ENCODE measurements at regions not wholly inside any gene's neighbourhood (a gene's known extent, or its start where the extent isn't known, plus 50 kb on each side); places are given as distances from the start of the nearest gene placed in this dataset.

- Histone ChIP-seq H3K9me3 (no peaks in the 10 kb centered on the region), H3K4me3 (ENCODE audit: low read depth, low read length) (no peak overlapping the region), H3K4me1 (no peaks in the 10 kb centered on the region), H3K27me3 (replicated peaks; ENCODE audit: control insufficient read depth, insufficient read depth, low read length) (no peaks in the 10 kb centered on the region), H3K36me3 (ENCODE audit: control insufficient read depth, insufficient read depth, low read length) (no peaks in the 10 kb centered on the region)
- no TSS peak for BruUV-seq (replicated peaks)
- Mint-ChIP-seq H3K4me1 (ENCODE audit: low read depth, unreplicated experiment) (no peaks in the 10 kb centered on the region), H3K9me3 (ENCODE audit: unreplicated experiment) (no peaks in the 10 kb centered on the region), H3K4me3 (ENCODE audit: unreplicated experiment) (no peak overlapping the region), H3K27ac (ENCODE audit: unreplicated experiment) (no peak overlapping the region), H3K27me3 (ENCODE audit: insufficient read depth, unreplicated experiment) (peaks cover 10% of the 10 kb centered on the region), H3K36me3 (ENCODE audit: insufficient read depth, unreplicated experiment) (no peaks in the 10 kb centered on the region)
- intact Hi-C loops (cut with micrococcal nuclease; ENCODE audit: unreplicated experiment), result no loop called here
- TF ChIP-seq CTCF (IDR thresholded peaks at IDR 0.05; ENCODE audit: insufficient read depth in 1 of 2, low read depth in 1 of 2, low read length in 1 of 2, severe bottlenecking in 1 of 2, unreplicated experiment in 1 of 2), result no peak
- CTCF ChIA-PET, result no interaction called here
- POLR2A ChIA-PET, result no interaction called here
- no peak for DNase-seq
Observed at GRCh38 chr4:24278693-24279092, 305.7 kb downstream of the DHX15 start.

- Mint-ChIP-seq H3K9me3 (ENCODE audit: unreplicated experiment) (no peaks in the 10 kb centered on the region), H3K4me3 (ENCODE audit: unreplicated experiment) (no peak overlapping the region), H3K36me3 (ENCODE audit: insufficient read depth, unreplicated experiment) (no peaks in the 10 kb centered on the region), H3K27ac (ENCODE audit: unreplicated experiment) (no peak overlapping the region), H3K27me3 (ENCODE audit: insufficient read depth, unreplicated experiment) (peaks cover 4% of the 10 kb centered on the region), H3K4me1 (ENCODE audit: low read depth, unreplicated experiment) (peaks cover 4% of the 10 kb centered on the region)
- ChIA-PET CTCF (no interaction called here), POLR2A (no interaction called here)
- Histone ChIP-seq H3K9me3 (no peaks in the 10 kb centered on the region), H3K36me3 (ENCODE audit: control insufficient read depth, insufficient read depth, low read length) (no peaks in the 10 kb centered on the region), H3K4me1 (no peaks in the 10 kb centered on the region), H3K4me3 (ENCODE audit: low read depth, low read length) (no peak overlapping the region), H3K27me3 (replicated peaks; ENCODE audit: control insufficient read depth, insufficient read depth, low read length) (no peaks in the 10 kb centered on the region)
- BruUV-seq (replicated peaks), result no TSS peak
- intact Hi-C loops (cut with micrococcal nuclease; ENCODE audit: unreplicated experiment), result no loop called here
- no peak for TF ChIP-seq CTCF (IDR thresholded peaks at IDR 0.05; ENCODE audit: insufficient read depth in 1 of 2, low read depth in 1 of 2, low read length in 1 of 2, severe bottlenecking in 1 of 2, unreplicated experiment in 1 of 2)
- DNase-seq, result no peak
Observed at GRCh38 chr4:24274381-24274941, 309.9 kb downstream of the DHX15 start.

- H3K36me3 Mint-ChIP-seq (ENCODE audit: insufficient read depth, unreplicated experiment), result no peaks in the 10 kb centered on the region
- no peak overlapping the region for H3K4me3 Mint-ChIP-seq (ENCODE audit: unreplicated experiment)
- intact Hi-C loops (cut with micrococcal nuclease; ENCODE audit: unreplicated experiment), result no loop called here
- Histone ChIP-seq H3K4me1 (no peaks in the 10 kb centered on the region), H3K4me3 (ENCODE audit: low read depth, low read length) (no peak overlapping the region), H3K27me3 (replicated peaks; ENCODE audit: control insufficient read depth, insufficient read depth, low read length) (no peaks in the 10 kb centered on the region), H3K36me3 (ENCODE audit: control insufficient read depth, insufficient read depth, low read length) (no peaks in the 10 kb centered on the region), H3K9me3 (no peaks in the 10 kb centered on the region)
- no peak overlapping the region for H3K27ac Mint-ChIP-seq (ENCODE audit: unreplicated experiment)
- no peak for DNase-seq
- ChIA-PET CTCF (no interaction called here), POLR2A (no interaction called here)
- TF ChIP-seq CTCF (IDR thresholded peaks at IDR 0.05; ENCODE audit: insufficient read depth in 1 of 2, low read depth in 1 of 2, low read length in 1 of 2, severe bottlenecking in 1 of 2, unreplicated experiment in 1 of 2), result no peak
- no peaks in the 10 kb centered on the region for H3K9me3 Mint-ChIP-seq (ENCODE audit: unreplicated experiment)
- no TSS peak for BruUV-seq (replicated peaks)
- H3K4me1 Mint-ChIP-seq (ENCODE audit: low read depth, unreplicated experiment), result peaks cover 4% of the 10 kb centered on the region
- H3K27me3 Mint-ChIP-seq (ENCODE audit: insufficient read depth, unreplicated experiment), result peaks cover 4% of the 10 kb centered on the region
Observed at GRCh38 chr4:24273136-24273535, 311.2 kb downstream of the DHX15 start.
